Activated T-helper 2 cell treated with anti-CD3 and anti-CD28 coated beads, Interferon-gamma antibody, Interleukin-2, Interleukin-4, amounts not matched to agents 10 μg/mL and 5 μg/mL and 100 μg/mL, durations not matched to agents 14 hours and 24 hours and 36 hours (primary cell): ENCODE measurements at regions not wholly inside any gene's neighbourhood (a gene's known extent, or its start where the extent isn't known, plus 50 kb on each side); places are given as distances from the start of the nearest gene placed in this dataset.

Source experiments
- DNase-seq: peaks from one replicate; pipeline ENCODE4 v3.0.0; 2021; ENCODE audit warnings: low spot score
- H3K27ac Mint-ChIP-seq: one replicate; pipeline ENCODE4 v1.8.0; 2021; ENCODE audit warnings: mixed read lengths
- H3K27me3 Mint-ChIP-seq: one replicate; pipeline ENCODE4 v1.8.0; 2021; ENCODE audit warnings: low read depth, mixed read lengths
- H3K36me3 Mint-ChIP-seq: one replicate; pipeline ENCODE4 v1.8.0; 2021; ENCODE audit warnings: low read depth, mixed read lengths
- H3K4me1 Mint-ChIP-seq: one replicate; pipeline ENCODE4 v1.8.0; 2021; ENCODE audit warnings: low read depth, mixed read lengths
- H3K4me3 Mint-ChIP-seq: one replicate; pipeline ENCODE4 v1.8.0; 2021; ENCODE audit warnings: low read depth, mild to moderate bottlenecking, moderate library complexity, mixed read lengths
- H3K9me3 Mint-ChIP-seq: one replicate; pipeline ENCODE4 v1.8.0; 2021; ENCODE audit warnings: mixed read lengths
- intact Hi-C: fragments of 100-400 bp; cut with micrococcal nuclease; formaldehyde crosslinking; loops from one replicate; pipeline ENCODE4 v1.15.1; 2023

- intact Hi-C loops, result loop anchor here (5.0 to 10.0 kb wide), 7 partner anchors 39 to 966 kb away; partner anchors contain the start of gene MID1IP1
- Mint-ChIP-seq H3K4me1 (peaks cover 49% of the 10 kb centered on the region), H3K36me3 (no peaks in the 10 kb centered on the region), H3K9me3 (peaks cover 4% of the 10 kb centered on the region), H3K4me3 (no peak overlapping the region), H3K27ac (peak overlapping the region; percentile 99), H3K27me3 (no peaks in the 10 kb centered on the region)
- no peak for DNase-seq
These were observed 326.7 kb downstream of the BCOR start for GRCh38 chrX:39771089-39771488.

GRCh38 chrX:39772057-39772832, 325.5 kb downstream of the BCOR start:
- peaks cover 4% of the 10 kb centered on the region for H3K9me3 Mint-ChIP-seq

GRCh38 chrX:39773150-39773549, 324.6 kb downstream of the BCOR start:
- H3K36me3 Mint-ChIP-seq, result no peaks in the 10 kb centered on the region
- intact Hi-C loops, result loop anchor here (2.0 to 10.0 kb wide), 8 partner anchors 41 to 968 kb away; partner anchors contain the start of gene MID1IP1
- peaks cover 46% of the 10 kb centered on the region for H3K4me1 Mint-ChIP-seq
- H3K27me3 Mint-ChIP-seq, result no peaks in the 10 kb centered on the region
- peak overlapping the region; percentile 56 for H3K4me3 Mint-ChIP-seq
- peak overlapping the region; percentile 99 for H3K27ac Mint-ChIP-seq
- no peak for DNase-seq
- H3K9me3 Mint-ChIP-seq, result peaks cover 4% of the 10 kb centered on the region

More at GRCh38 chrX:39772057-39772832, 325.5 kb downstream of the BCOR start:
- peak; percentile 37 for DNase-seq
- peak overlapping the region; percentile 99 for H3K27ac Mint-ChIP-seq
- intact Hi-C loops, result loop anchor here (1.0 to 10.0 kb wide), 10 partner anchors 11 to 967 kb away; partner anchors contain the start of gene MID1IP1
- H3K4me1 Mint-ChIP-seq, result peaks cover 45% of the 10 kb centered on the region
- H3K36me3 Mint-ChIP-seq, result no peaks in the 10 kb centered on the region
- peak overlapping the region; percentile 69 for H3K4me3 Mint-ChIP-seq
- no peaks in the 10 kb centered on the region for H3K27me3 Mint-ChIP-seq

GRCh38 chrX:39773923-39774773, 323.6 kb downstream of the BCOR start:
- peaks cover 55% of the 10 kb centered on the region for H3K4me1 Mint-ChIP-seq
- intact Hi-C loops, result loop anchor here (1.0 to 10.0 kb wide), 10 partner anchors 8 to 969 kb away; partner anchors contain the start of gene MID1IP1
- H3K9me3 Mint-ChIP-seq, result peaks cover 4% of the 10 kb centered on the region
- peak; percentile 27 for DNase-seq
- H3K27ac Mint-ChIP-seq, result peak overlapping the region; percentile 99
- H3K4me3 Mint-ChIP-seq, result peak overlapping the region; percentile 63
- H3K27me3 Mint-ChIP-seq, result no peaks in the 10 kb centered on the region
- H3K36me3 Mint-ChIP-seq, result no peaks in the 10 kb centered on the region

GRCh38 chrX:39774774-39775328, 322.9 kb downstream of the BCOR start:
- Mint-ChIP-seq H3K9me3 (peaks cover 7% of the 10 kb centered on the region), H3K4me1 (peaks cover 54% of the 10 kb centered on the region), H3K36me3 (no peaks in the 10 kb centered on the region), H3K27me3 (no peaks in the 10 kb centered on the region), H3K4me3 (peak overlapping the region; percentile 63), H3K27ac (peak overlapping the region; percentile 99)
- DNase-seq, result no peak
- intact Hi-C loops, result loop anchor here (1.0 to 10.0 kb wide), 9 partner anchors 9 to 970 kb away; partner anchors contain the start of gene MID1IP1

- H3K9me3 Mint-ChIP-seq, result peaks cover 6% of the 10 kb centered on the region
- no peaks in the 10 kb centered on the region for H3K27me3 Mint-ChIP-seq
- no peaks in the 10 kb centered on the region for H3K36me3 Mint-ChIP-seq
- peak overlapping the region; percentile 16 for H3K4me3 Mint-ChIP-seq
- peak; percentile 10 for DNase-seq
- H3K27ac Mint-ChIP-seq, result peak overlapping the region; percentile 90
- intact Hi-C loops, result loop anchor here (10.0 kb wide), 3 partner anchors 163 to 973 kb away; partner anchors contain the start of gene MID1IP1
- peaks cover 41% of the 10 kb centered on the region for H3K4me1 Mint-ChIP-seq
These were observed 320.1 kb downstream of the BCOR start for GRCh38 chrX:39777623-39778025.

- peak overlapping the region; percentile 26 for H3K27ac Mint-ChIP-seq
- peaks cover 6% of the 10 kb centered on the region for H3K9me3 Mint-ChIP-seq
- no peaks in the 10 kb centered on the region for H3K27me3 Mint-ChIP-seq
- no peak overlapping the region for H3K4me3 Mint-ChIP-seq
- intact Hi-C loops, result loop anchor here (10.0 kb wide), 3 partner anchors 165 to 975 kb away; partner anchors contain the start of gene MID1IP1
- no peaks in the 10 kb centered on the region for H3K36me3 Mint-ChIP-seq
- H3K4me1 Mint-ChIP-seq, result peaks cover 26% of the 10 kb centered on the region
- DNase-seq, result no peak
These were observed 317.6 kb downstream of the BCOR start for GRCh38 chrX:39779952-39780783.

GRCh38 chrX:39782276-39782675, 315.5 kb downstream of the BCOR start:
- Mint-ChIP-seq H3K27ac (no peak overlapping the region), H3K4me3 (no peak overlapping the region), H3K4me1 (peaks cover 21% of the 10 kb centered on the region), H3K36me3 (no peaks in the 10 kb centered on the region), H3K27me3 (no peaks in the 10 kb centered on the region), H3K9me3 (peaks cover 6% of the 10 kb centered on the region)
- DNase-seq, result no peak
- intact Hi-C loops, result no loop called here

- no peak overlapping the region for H3K4me3 Mint-ChIP-seq
- no peak for DNase-seq
- no peaks in the 10 kb centered on the region for H3K4me1 Mint-ChIP-seq
- H3K27ac Mint-ChIP-seq, result no peak overlapping the region
- no peaks in the 10 kb centered on the region for H3K27me3 Mint-ChIP-seq
- H3K36me3 Mint-ChIP-seq, result no peaks in the 10 kb centered on the region
- intact Hi-C loops, result no loop called here
- H3K9me3 Mint-ChIP-seq, result no peaks in the 10 kb centered on the region
These were observed 309.8 kb downstream of the BCOR start for GRCh38 chrX:39787999-39788398.

GRCh38 chrX:39788521-39788920, 309.2 kb downstream of the BCOR start:
- H3K4me1 Mint-ChIP-seq, result no peaks in the 10 kb centered on the region
- DNase-seq, result no peak
- H3K4me3 Mint-ChIP-seq, result no peak overlapping the region
- no peaks in the 10 kb centered on the region for H3K36me3 Mint-ChIP-seq
- intact Hi-C loops, result no loop called here
- no peaks in the 10 kb centered on the region for H3K9me3 Mint-ChIP-seq
- no peak overlapping the region for H3K27ac Mint-ChIP-seq
- H3K27me3 Mint-ChIP-seq, result no peaks in the 10 kb centered on the region

GRCh38 chrX:39791691-39792090, 306.1 kb downstream of the BCOR start:
- intact Hi-C loops, result no loop called here
- Mint-ChIP-seq H3K4me1 (no peaks in the 10 kb centered on the region), H3K4me3 (no peak overlapping the region), H3K9me3 (no peaks in the 10 kb centered on the region), H3K27ac (no peak overlapping the region), H3K36me3 (no peaks in the 10 kb centered on the region), H3K27me3 (no peaks in the 10 kb centered on the region)
- no peak for DNase-seq

GRCh38 chrX:39795605-39796004, 302.2 kb downstream of the BCOR start:
- Mint-ChIP-seq H3K27me3 (no peaks in the 10 kb centered on the region), H3K4me1 (no peaks in the 10 kb centered on the region), H3K9me3 (no peaks in the 10 kb centered on the region), H3K4me3 (no peak overlapping the region), H3K27ac (no peak overlapping the region), H3K36me3 (no peaks in the 10 kb centered on the region)
- intact Hi-C loops, result no loop called here
- no peak for DNase-seq
